ENCODE measurements at regions not wholly inside any gene's neighbourhood (a gene's known extent, or its start where the extent isn't known, plus 50 kb on each side); places are given as distances from the start of the nearest gene placed in this dataset.
"Not testable (repeated sequence)": the region's sequence is repeated elsewhere in the genome, so short reads cannot be mapped to it uniquely, and the experiment has no call there.

DNA sequence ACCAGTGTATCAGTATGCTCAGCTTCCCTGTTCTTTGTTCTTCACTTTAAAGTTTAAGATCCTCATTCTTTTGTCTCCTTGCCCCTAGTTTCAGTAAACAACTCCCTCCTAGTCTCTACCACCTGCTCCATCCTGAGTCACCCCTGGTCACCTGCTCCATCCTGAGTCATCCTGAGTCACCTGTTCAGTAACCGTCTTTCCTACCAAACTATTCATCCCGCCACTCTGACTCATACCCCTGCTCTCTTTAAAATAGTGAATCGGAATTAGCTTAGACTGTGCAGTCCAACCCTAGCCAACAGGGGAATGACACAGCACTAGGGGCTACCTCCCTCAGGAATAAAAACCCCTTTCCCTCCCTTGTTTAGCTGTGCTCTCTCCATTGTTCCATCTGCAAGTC, 888.1 kb upstream of the MDGA2 start:
- DNase-seq: no peak

DNA sequence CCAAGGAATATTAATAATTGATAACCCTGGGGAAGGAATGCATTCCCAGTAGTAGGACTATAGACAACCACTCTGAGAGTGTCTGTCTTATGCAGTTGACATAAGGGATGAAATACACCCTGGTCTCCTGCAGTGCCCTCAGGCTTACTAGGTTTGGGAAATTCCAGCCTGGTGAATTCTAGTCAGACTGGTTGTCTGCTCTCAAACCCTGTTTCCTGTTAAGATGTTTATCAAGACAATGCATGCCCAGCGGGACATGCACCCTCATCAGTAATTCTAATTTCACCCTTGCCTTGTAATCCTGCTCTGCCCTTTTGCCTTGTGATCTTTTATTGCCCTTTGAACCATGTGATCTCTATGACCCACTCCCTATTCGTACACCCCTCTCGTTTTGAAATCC, 886.0 kb upstream of the MDGA2 start:
- DNase-seq: not testable (repeated sequence)

DNA sequence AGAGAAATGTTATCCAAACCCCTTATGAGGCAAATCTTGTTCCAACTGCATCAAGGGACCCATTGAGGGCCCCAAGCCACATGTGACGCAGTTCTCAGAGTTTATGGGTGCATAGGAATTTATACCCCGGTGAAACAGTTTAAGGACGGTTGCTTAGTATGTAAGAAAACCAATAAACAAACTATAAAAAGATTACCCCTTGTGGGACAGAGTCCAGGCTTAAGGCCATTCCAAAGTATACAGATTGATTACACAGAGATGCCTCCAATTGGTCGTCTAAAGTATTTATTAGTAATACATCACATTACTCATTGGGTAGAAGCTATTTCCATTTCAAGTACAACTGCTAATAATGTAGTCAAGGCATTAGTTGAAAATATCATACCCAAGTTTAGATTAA, 885.0 kb upstream of the MDGA2 start:
- DNase-seq: no peak

DNA sequence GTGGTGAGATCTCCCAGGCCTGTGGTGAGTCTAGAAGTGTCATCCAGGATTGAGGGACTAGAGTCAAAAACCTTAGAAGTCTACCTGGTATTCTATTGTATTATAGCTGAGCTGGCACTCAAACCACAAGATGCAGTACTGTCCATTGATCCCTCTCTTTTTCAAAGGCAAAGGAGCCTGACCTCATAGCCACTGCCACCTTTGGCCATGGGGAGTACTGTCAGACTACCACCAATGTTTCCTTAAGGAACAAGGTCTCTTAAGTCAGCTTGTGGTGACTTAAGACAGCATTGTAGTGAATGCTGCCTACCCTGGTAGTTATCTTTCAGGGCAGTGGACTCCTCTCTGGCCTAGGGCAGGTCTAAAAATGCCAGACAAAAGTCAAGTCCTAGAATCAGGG, 878.0 kb upstream of the MDGA2 start:
- no peak for DNase-seq

DNA sequence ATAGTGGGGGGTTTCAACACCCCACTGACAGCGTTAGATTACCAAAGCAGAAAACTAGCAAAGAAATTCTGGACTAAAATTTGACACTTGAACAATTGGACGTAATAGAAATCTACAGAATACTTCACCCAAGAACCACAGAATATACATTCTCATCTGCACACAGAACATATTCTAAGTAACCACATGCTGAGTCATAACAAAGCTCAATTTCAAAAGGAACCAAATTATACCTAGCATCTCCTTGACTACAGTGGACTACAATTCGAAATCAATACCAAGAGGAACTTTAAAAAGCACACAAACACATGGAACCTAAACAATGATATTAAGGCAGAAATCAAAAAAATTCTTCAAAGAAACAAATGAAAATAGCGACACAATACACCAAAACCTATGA, 871.6 kb upstream of the MDGA2 start:
- no peak for DNase-seq

DNA sequence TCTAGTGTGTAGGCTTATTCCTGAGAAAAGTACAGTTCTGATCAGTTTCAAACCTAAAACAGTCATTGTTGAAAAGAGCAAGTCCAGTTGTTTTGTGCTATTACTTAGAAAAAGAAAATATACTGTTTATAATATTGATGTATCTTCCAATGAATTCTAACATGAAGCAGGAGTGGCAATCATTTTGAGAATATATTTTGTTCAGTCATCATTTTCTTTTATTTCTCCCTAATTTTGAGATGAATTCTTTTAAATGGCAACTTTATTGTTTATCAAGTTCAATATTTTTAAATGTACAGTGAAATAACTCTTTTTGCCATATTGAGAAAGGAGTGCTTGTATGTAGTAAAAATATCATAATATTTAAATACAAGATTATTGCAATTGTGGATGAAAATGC, 862.2 kb upstream of the MDGA2 start:
- DNase-seq: no peak

DNA sequence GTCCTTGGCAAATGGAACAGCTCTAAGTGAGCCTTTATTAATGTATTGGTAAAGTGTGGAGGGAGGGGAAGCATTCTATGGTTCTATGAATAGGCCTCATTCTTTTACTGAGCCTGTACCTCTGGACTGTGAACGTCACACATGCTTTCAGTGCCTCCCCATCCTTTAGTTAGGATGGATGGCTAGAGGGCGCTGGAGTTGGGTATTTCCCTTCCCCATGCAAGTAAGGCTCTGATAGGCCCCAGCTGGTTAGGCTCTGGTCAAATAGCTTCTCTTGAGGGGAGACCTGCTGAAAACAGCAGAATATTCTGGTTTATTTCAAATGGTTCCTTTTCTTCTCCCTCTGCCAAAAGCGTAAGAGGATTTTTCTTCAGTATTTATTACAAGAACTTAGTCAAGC, 860.9 kb upstream of the MDGA2 start:
- no peak for DNase-seq

DNA sequence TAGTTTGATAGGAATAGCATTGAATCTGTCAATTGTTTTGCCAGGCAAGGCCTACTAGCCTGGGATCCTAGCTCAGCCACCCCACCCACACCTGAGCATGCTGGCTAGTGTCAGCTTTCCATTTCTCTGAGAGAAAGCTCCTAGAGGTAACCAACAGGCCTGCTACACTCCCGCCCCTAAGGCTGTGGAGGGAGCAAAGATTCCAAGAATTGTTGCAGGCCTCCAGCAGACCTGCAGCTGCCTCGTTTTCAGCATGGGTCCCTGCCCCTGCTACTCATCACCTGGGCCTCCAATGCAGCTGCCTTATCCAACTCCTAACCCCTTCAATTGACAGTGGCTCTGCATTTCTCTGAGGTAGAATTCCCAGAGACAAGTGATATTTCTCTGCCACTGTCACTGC, 852.4 kb upstream of the MDGA2 start:
- DNase-seq: no peak

DNA sequence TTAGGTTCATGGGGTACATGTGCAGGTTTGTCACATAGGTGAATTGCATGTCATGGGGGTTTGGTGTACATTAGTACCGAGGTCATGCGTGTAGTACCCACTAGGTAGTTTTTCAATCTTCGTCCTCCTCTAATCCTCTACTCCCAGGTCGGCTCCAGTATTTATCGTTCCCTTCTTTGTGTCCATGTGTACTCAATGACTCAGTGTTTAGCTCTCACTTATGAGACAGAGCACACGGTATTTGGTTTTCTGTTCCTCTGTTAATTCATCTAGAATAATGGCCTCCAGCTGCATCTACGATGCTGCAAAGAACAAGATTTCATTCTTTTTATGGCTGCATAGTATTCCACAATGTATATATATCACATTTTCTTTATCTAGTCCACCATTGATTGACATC, 850.9 kb upstream of the MDGA2 start:
- DNase-seq: no peak

DNA sequence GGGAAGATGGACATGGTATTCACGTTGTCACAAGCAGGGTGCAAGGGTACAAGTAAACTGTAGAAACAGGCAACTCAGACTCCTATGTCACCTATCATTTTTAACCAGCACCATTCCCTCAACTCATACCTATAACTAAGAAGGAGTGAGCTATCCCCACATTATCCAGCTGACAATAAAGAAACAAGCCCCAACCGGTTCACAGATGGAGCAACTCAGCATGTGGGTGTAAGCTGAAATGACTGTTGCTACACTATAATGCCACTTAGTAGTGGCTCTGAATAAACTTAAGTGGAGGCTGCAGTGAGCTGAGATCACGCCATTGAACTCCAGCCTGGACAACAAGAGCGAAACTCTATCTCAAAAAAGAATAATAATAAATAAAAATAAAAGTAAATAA, 829.5 kb upstream of the MDGA2 start:
- no peak for DNase-seq

DNA sequence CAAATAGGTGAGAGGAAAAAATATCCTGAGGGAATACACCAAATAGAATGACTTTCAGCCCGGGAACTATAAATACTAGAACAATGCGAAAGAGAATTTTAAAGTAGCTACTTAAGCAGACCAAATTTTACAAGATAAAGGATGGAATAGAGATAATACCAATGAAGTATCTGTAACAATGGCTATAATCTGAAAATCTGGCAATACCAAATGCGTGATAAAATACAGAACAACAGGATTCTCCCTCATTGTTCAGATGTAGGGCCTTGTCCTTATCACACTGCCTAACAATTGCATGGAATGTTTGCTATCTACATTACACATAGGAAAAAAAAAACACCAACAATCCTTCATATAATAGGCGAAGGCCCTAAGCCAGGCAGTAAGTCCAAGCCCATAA, 815.4 kb upstream of the MDGA2 start:
- DNase-seq: no peak

DNA sequence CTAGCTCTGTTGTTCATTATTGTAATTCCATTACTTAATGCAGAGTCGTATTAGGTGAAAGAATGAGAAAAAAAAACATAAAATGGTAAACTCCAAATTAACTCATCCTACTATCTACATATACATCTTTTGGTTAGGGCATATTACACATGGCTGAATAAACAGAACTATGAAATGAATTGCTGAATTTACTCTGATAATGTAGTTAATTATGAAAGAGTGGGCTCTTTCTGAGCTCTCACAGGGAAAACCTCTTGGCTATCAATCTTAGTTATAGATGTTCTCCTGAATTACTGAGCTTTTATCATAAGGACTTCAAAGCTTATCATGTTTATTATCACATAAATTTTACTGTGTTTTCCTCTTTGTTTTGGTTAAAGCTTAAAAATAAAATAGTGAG, 798.5 kb upstream of the MDGA2 start:
- DNase-seq: no peak

DNA sequence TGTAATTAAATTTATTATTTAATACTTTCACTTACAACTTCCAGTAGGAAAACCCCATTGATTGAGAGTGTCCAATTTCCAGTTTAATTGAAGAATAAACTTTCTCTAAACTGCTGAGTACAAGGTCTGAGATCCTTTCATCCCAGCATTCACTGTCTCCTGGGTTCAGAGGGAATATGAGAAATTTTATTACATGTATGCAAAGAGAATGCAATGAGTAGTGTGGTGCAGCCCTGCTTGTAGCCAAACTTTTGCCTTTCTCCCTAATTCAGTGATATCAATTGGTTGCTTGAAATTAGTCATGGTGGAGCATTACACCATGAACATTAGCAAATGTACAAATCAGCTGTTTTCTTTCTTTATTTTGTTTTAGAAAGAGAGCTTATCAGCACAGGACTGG, 780.6 kb upstream of the MDGA2 start:
- no peak for DNase-seq

DNA sequence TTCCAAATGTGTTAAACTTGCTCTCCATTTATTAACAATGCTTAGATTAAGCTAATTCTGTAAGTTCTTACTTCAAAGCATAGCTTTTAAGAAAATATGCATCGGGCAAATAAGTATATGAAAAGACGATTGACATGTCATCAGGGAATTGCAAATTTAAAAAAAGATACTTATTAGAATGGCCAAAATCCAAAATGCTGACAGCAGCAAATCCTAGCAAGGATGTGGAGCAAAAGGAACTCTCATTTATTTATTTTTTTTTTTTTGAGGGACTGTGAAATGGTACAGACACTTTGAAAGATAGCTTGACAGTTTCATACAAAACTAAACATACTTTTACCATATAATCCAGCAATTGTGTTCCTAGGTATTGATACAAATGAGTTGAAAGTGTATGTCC, 779.5 kb upstream of the MDGA2 start:
- no peak for DNase-seq

DNA sequence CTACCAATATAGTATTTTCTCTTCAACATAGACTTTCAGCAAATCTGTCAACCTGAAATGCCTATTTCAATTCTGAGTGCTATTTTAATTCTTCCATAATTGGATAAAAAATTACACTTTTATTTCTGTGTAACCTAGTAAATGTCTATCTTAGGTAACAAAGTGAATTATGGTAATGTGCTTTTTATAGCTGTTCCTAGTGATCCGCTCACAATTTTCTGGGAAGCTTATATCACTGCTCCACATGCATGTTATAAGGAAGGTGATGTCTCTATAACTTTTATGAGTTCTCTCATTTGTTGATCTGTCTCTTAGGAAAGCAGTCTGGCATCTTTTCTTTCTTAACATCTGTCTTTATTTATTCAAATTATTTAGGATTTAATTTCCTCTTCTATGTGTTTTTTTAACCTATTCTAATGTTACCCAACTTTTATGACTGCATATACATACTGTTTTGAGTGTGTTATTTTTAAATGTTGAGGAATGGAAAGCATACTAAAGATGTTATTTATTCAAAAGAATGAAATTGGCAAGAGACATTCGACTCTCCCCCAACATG, 777.1 kb upstream of the MDGA2 start:
- no peak for DNase-seq

DNA sequence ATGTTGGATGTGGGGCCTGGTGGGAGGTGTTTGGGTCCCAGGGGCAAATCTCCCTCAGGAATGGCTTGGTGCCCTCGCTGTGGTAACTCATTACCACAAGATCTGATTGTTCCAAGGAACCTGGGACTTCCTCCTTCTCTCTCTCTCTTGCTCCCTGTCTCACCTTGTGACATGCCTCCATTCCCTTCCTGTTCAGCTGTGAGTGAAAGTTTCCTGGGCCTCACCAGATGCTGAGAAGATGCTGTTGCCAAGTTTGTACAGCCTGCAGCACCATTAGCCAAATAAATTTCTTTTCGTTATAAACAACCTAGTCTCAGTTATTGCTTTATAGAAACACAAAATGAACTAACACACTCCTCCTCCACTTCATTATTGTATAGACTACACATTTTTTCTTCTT, 759.8 kb upstream of the MDGA2 start:
- no peak for DNase-seq

DNA sequence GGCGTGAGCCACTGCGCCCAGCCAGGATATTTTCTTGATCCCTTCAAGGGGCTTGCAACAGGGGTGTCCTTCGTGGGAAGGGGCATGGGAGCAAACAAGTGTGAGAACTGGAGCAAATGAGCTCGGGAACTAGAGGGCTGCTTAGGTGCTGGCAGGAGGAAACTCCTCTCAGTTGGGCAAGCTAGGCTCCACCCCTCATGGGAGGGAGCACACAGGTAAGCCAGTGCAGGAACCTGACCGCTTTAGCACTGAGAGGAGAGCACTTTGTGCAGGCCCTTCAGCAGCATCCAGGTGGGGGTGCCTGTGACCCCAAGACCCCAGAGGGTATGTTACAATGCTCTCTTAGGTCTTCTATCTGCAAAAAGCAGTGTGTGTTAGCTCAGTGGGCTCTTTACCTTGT, 755.4 kb upstream of the MDGA2 start:
- no peak for DNase-seq

DNA sequence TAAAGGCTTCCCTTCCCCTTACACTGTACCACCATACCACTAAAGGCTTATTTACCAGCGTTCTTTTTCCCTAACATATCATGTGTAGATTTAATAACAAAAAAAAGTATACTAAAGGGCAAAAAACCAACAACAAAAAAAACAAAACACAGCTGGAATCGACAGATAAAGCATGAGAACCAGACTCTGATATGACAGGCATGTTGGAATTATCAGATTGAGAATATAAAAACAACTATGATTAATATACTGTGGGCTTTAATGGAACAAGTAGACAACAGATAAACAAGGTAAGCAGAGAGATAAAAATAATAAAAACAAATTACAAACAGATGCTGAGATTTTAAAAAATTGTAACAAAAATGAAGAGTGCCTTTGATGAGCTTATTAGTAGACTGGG, 754.1 kb upstream of the MDGA2 start:
- no peak for DNase-seq

DNA sequence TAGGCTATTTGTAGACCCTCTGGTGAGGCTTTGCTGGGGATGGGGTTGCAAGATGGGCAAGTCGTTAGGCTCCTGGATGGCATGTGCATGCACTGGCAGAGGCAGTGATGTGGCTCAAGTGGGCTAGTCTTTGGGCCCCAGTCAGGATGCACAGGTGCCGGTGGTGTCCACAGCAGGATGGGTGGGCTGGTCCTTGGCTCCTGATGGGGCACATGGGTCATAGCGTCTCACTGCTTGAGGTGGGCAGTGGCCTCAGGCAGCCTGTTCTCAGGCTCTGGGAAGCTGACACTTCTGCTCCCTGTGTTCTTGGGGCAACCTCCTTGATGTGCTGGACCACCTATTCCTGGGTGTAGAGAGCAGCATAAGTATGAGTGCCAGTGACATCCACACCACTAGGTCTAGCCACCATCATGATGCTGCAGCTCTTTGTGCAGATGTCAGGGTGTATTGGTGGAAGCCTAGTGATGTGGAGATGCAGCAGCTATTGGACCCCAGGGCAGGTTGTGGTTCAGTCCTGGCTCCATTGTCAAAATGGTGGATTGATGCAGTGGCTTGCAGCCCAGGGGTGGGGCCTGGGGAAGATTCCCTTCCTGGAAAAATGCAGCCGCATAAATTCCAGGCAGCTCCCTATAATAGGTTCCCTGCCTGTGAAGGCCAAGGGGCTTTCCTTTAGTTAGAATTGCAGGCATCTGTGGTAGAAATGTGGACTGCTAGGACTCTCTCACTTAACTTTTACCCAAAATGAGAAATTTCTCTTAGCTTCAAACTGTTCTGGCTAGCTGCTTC, 742.5 kb upstream of the MDGA2 start:
- DNase-seq: no peak

DNA sequence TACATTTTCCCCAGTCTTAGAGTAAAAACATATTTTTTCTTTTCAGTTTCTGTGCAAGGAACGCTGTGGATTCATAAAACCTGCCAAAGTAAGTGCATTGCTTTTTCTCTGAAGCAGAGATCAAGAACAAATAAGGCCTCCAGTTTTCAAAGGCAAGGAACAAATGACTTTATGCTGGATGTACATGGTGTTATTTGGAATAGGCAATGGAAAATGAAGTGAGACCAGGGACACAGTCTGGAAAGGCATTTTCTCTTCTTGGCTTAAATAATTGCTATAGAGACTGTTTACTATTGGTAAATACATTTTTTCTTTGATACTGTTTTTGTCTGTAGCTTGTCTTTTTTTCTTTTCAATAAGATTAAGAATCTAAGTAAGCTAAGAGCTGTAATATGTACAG, 725.9 kb upstream of the MDGA2 start:
- no peak for DNase-seq

DNA sequence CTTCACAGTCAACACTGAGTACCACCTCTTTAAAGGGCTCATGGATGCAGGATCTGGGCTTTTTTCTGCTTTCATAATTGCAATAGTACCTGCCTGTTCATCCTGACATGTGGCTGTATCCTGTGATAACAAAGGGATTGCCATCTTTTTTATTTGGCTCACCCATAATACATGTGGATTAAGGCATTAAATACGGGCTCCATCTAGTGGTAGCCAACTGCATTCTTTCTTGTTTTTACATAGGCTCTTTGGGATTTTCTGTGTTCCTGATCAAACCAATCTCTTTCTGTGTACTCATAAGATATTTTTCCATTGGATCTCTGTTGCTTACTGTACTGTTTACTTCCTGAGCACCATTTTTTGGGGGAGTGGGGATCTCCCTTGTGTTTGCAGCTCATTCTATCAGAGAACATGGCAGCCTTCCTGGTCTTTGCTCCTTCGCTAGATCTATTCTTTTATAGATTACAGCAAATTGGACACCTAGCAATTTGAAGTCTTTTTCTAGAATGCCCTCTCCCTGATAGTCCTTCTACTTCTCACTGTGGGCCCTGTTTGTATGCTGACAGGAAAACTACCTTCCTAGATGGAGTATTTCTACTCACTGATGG, 723.4 kb upstream of the MDGA2 start:
- DNase-seq: peak; percentile 21

DNA sequence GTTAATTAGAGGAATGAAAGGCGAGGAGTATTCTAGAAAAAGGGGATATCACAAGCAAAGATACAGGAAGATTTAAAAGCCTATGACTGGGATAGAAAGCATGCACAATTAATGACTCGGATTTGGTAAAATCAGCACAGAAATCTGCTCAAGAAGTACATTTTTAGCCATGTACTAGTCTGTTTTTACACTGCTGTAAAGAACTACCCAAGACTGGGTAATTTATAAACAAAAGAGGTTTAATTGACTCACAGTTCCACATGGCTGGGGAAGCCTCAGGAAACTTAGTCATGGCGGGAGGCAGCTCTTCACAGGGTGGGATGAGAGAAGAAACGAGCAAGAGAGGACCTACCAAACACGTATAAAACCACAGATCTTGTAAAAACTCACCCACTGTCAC, 716.3 kb upstream of the MDGA2 start:
- no peak for DNase-seq

DNA sequence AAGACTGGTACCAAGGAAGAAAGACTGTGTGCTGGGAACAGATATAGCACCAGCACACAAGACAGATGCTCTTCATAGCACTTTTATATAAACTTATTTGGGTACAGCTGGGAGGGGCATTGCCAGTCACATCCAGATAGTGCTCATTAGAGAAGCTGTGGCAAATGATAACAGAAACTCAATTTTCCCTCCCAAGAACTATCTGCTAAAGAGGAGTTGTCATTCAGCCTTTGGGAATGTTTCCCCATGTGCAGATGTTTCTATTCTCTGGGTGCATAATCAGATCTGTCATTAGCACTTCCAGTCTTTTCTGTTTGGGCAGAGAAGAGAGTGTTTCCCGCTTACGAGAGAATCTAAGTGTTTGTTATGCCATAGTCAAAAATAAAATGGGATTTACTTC, 714.9 kb upstream of the MDGA2 start:
- DNase-seq: no peak

DNA sequence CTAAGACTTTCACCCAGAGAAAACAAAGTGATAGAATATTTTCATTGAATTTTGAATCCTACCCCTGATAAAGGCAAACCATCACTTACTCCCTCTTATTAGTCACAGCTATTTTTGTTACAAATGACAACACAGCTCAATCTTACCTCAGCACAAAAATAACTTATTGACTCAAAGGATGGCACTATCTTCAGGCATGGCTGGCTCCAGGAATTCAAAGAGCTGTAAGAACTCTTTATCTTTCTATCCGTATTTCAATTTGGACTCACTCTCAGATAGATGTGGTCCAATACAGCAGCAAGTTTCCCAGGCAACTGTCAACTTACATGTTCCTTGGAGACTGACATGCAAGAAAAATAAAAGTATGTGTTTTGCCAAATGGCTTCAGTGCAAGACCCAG, 709.4 kb upstream of the MDGA2 start:
- no peak for DNase-seq

DNA sequence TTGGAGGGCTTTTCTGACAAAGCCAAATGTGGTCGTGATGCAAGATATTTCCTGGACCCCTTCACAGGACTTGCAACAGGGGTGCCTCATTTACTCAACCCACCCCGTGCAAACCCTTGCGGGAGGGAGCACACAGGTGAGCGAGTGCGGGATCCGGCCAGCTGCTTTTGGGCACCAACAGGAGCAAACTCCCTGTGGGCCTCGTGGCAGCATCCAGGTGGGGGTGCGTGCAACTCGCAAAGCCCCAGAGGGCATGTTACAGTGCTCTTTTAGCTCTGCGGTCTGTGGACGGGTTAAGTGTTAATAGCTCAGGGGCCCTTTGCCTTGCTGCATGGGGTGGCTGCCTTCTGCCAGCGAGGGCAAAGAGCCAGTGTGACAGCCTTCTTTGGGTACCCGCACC, 707.6 kb upstream of the MDGA2 start:
- no peak for DNase-seq

Measured in fibroblast of skin of back (primary cell).